HFF-Myc (cell line): ENCODE measurements at regions not wholly inside any gene's neighbourhood (a gene's known extent, or its start where the extent isn't known, plus 50 kb on each side); places are given as distances from the start of the nearest gene placed in this dataset.

Experiments
- DNase-seq: peaks from one replicate; pipeline ENCODE4 v3.0.0-alpha.2; 2011; ENCODE audit warnings: low read depth; ENCODE audit errors: extremely low read depth
- H3K4me3 ChIP-seq: replicated peaks from 2 replicates; pipeline ENCODE4 v1.5.1; 2011; ENCODE audit warnings: low read depth, mild to moderate bottlenecking, control low read depth, low read length
- CTCF ChIP-seq: IDR thresholded peaks from 2 replicates; pipeline ENCODE4 v1.5.1; 2012; ENCODE audit warnings: mild to moderate bottlenecking, low read depth, low read length, control low read depth; ENCODE audit errors: missing control alignments

- no peak overlapping the region for H3K4me3 ChIP-seq
- no peak for DNase-seq
- no peak for TF ChIP-seq CTCF
These were observed 78.9 kb upstream of the MROH9 start for GRCh38 chr1:170856455-170856854.

- TF ChIP-seq CTCF: no peak
- DNase-seq: no peak
- no peak overlapping the region for H3K4me3 ChIP-seq
These were observed 77.4 kb upstream of the MROH9 start for GRCh38 chr1:170857955-170858354.

GRCh38 chr1:170863621-170864020 is 71.7 kb upstream of the MROH9 start:
- no peak for DNase-seq
- TF ChIP-seq CTCF: no peak
- H3K4me3 ChIP-seq: no peak overlapping the region

GRCh38 chr1:170864238-170864637 is 71.1 kb upstream of the MROH9 start:
- no peak for DNase-seq
- H3K4me3 ChIP-seq: no peak overlapping the region
- no peak for TF ChIP-seq CTCF

GRCh38 chr1:170864876-170865538 is 70.3 kb upstream of the MROH9 start:
- no peak overlapping the region for H3K4me3 ChIP-seq
- TF ChIP-seq CTCF: no peak
- DNase-seq: no peak

- DNase-seq: no peak
- no peak for TF ChIP-seq CTCF
- no peak overlapping the region for H3K4me3 ChIP-seq
These were observed 68.7 kb upstream of the MROH9 start for GRCh38 chr1:170866646-170867045.

GRCh38 chr1:170871868-170872267 is 63.5 kb upstream of the MROH9 start:
- H3K4me3 ChIP-seq: no peak overlapping the region
- no peak for DNase-seq
- TF ChIP-seq CTCF: no peak
